GM11168 (cell line): ENCODE measurements at regions not wholly inside any gene's neighbourhood (a gene's known extent, or its start where the extent isn't known, plus 50 kb on each side); places are given as distances from the start of the nearest gene placed in this dataset.

Experiments used
- in situ Hi-C: fragments of 300-500 bp; cut with MboI; formaldehyde crosslinking; loops from one replicate; pipeline ENCODE4 v1.12.0; 2022; ENCODE audit warnings: low sequenced_read_pairs; ENCODE audit not compliant: unreplicated experiment

GRCh38 chr5:133780619-133781280 is 168.4 kb upstream of the FSTL4 start:
- in situ Hi-C loops: no loop called here

DNA sequence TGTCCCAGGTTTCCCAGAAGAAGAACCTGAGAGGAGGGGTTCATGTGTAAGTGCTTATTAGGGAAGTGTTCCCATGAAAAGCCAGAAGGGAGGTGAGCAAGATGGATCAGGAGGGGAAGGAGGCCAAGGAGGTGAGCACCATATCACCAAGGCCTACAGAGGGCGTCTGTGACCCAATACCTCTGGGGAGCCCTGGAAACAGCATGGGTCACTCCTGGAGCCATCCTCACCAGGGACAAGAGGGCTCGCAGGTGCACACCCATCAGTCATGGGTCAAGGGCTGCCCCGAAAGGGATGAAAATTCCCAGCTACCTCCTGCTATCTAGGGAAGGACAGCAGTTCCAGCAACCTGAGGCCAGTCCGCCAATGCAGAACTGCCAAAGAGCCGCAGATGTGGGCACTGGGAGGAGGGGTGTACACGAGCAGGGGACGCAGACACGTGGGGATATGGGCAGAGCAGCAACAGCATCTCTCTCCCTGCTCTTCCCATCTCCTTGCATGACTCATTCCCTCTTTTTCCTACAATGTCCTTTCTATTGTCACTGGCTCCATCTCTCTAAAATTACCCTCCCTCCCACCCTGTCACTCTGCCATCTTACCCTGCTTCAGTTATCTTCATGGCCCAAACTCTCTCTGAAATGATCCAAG is 167.6 kb upstream of the FSTL4 start:
- in situ Hi-C loops: no loop called here

DNA sequence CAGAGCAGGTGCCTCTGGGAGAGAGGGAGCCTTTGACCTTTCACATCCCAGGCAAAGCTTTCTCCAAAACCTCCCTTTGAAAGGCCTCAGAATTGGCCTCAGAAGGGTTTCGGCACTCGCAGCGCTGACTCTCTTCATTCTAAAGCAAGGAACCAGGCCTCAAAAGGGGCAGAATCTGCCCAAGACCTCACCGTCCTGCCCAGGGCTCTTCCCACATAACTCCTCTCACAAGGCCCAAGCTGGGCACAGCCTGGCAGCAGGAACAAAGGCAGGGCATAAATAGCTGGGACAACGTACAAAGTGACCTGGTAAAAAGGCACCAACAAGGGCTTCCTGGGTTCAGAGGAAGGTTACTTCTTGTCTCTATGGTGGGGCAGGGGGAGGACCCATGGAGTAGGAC is 166.3 kb upstream of the FSTL4 start:
- in situ Hi-C loops: no loop called here

DNA sequence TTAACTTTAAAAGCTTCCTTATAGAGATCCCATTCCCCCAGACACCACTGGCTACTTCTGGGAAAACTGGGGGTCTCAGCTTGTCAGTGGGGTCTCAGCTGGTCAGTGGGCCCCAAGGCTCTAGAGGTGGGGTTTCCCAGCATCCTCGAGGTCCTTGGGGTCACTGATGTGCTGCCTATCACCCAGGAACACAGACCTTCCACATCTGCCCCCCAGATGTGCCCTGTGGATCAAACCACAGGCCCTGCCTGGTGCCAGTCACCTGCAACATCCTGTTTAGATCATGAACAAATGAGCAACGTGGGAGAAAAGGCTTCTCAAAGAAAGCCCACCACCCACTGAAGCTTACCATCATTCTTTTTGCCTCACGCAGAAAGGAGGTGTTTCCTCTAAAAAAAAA is 165.6 kb upstream of the FSTL4 start:
- in situ Hi-C loops: no loop called here

GRCh38 chr5:133775584-133776304 is 163.4 kb upstream of the FSTL4 start:
- in situ Hi-C loops: no loop called here

- in situ Hi-C loops: no loop called here
Observed at GRCh38 chr5:133773247-133774202, 161.2 kb upstream of the FSTL4 start.

DNA sequence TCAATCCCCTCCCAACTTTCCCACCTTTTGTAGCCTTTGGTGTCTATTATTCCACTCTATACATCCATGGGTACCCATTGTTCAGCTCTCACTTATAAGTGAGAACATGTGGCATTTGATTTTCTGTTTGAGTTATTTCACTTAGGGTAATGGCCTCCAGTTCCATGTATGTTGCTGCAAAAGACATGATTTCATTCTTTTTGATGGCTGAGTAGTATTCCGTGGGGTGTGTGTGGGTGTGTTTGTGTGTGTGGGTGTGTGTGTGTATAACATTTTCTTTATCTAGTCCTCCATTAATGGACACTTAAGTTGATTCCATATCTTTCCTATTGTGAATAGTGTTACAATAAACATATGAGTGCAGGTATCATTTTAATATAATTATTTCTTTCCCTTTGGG is 157.5 kb upstream of the FSTL4 start:
- in situ Hi-C loops: no loop called here

DNA sequence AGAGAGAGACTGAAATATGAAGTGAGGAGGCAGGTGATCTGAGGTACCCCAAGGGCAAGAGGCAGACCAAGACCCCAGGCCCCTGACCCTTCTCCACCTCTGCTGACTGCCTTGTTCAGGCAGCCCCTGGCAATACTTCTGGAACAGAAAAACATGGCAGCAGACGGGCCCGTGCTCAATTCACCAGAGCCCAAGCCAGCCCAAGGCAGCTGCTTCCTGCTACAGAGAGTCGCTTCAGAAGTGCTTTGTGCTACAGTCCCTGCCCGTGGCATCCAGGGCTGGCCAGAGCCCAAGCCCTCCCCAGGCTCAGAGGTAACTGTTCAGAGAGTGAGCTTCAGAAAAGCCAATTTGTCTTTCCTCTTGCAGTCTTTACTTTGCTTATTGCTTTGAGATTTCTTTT is 151.4 kb upstream of the FSTL4 start:
- in situ Hi-C loops: no loop called here

DNA sequence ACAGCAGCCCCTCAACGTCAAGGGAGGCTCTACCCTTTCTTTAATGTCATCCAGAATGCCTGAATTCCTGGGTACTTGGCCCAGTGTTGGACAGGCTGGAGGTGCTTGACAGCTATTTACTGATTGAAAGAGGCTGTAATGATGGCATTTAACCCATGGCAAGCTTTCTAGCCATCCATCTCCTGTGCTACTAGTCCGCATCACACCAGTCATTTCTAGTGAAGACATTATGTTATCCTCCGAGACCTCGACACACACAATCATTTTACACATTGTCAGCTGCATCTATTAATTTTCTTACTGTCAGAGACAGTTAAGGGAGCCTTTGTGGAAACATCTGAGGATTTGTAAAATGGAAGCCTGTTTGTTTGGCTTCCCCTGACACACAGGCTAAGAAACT is 149.3 kb upstream of the FSTL4 start:
- in situ Hi-C loops: no loop called here

- in situ Hi-C loops: no loop called here
Observed at GRCh38 chr5:133760532-133760931, 148.2 kb upstream of the FSTL4 start.

- in situ Hi-C loops: no loop called here
Observed at GRCh38 chr5:133758641-133759040, 146.3 kb upstream of the FSTL4 start.

GRCh38 chr5:133757396-133757945 is 145.1 kb upstream of the FSTL4 start:
- in situ Hi-C loops: no loop called here

DNA sequence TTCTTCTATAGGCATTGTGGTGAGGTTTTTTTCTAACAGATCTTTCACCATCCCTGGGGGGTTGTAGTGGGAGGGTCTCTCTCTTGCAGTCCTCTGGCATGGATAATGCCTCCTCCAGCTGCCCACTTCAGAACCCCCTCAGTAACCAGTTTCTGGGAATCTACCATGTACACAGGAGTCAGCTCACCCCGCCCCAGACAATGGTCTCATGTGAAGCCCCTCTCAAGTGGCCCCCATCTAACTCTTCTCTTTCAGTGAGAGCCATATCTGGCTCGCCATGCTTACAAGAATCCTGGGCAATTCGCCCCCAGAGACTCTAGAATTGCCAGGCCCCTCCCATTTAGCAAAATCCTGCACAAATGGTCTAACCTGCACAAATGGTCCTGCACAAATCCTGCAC is 144.4 kb upstream of the FSTL4 start:
- in situ Hi-C loops: no loop called here

GRCh38 chr5:133756036-133756435 is 143.7 kb upstream of the FSTL4 start:
- in situ Hi-C loops: no loop called here

DNA sequence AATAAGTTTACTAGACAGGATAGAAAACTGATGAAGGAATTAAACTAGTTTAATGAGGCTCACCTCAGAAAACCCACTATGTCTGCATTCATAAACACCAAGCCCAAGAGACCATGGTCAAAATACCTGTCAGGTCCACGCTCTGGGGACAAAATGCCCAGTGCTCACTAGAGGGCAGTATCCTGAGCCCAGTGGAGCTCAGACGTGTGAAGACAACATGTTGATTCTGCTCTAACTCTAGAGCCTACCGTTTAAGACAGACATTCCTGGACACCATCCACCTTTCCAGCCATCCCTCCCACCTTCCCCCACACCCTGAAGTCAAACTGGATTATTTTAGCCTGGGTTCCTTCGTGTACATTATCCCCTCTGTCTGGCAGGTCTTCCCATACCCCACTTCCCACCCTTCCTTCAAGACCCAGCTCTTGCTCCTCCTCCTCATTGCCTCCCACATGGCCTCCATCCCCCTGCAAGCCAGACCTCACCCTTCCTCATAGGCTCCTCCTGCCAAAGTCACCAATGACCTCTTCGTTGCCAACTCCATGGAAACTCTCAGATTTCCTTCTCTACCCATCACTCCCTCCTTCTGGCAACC is 142.3 kb upstream of the FSTL4 start:
- in situ Hi-C loops: no loop called here

DNA sequence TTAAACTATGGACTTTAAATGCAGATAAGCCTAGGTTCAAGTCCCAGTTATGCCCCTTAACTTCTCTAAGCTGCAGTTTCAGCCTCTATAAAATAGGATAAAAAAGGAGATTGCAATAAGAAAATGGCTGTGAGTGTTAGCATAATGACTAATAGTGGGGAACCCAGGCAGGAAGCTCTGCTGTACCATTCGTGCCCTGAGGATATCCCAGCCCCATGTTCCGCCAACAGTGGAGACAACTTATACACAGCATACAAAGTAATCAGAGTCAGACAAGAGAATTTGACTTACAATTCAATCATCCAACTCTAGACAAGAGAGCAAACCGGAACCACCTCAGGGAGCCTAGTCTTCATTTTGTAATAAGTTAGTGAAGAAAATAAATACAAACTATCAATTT is 141.5 kb upstream of the FSTL4 start:
- in situ Hi-C loops: no loop called here

DNA sequence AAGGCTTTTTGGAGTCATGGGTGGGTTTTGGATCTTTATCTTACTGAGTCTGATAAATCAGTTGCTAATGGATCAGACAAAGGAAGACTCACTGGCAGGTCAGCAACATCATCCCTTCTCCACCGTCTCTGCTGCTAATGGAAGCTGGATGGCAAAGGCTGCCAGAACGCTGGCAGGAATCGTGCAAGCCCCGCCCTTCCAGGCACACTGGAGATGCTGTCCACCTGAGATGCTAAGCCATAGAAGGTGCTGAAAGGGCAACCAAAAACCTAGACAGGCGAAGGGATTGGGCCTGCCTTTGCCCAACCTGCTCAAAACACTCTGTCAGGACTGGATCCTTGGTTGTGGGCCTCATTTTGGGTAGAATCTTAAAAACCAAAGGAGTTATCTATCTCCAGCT is 139.5 kb upstream of the FSTL4 start:
- in situ Hi-C loops: no loop called here

- in situ Hi-C loops: no loop called here
Observed at GRCh38 chr5:133751421-133751820, 139.1 kb upstream of the FSTL4 start.

DNA sequence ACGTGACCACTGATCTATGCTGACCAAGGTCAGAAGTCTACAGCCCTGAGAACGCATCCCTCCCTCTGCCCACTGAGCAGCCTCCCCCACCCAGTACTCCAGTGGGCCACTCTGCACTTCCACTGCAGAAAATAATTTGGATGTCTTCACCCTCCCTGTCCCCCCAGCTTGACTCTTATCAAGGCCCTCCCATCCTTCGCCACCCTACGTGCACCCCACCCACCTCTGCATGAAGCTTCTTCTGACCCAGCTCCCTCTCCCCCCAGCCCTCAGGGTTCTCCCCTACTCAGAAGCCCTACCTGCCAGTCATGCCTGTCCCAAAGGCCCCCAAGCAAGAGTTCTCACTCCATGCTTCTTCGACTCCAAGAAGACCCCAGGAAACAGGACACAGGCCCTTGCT is 138.5 kb upstream of the FSTL4 start:
- in situ Hi-C loops: no loop called here

GRCh38 chr5:133750356-133750755 is 138.0 kb upstream of the FSTL4 start:
- in situ Hi-C loops: no loop called here
